ENCODE measurements at regions not wholly inside any gene's neighbourhood (a gene's known extent, or its start where the extent isn't known, plus 50 kb on each side); places are given as distances from the start of the nearest gene placed in this dataset.

- H3K27me3 ChIP-seq: no peaks in the 10 kb centered on the region
- TF ChIP-seq CTCF (IDR thresholded peaks at IDR 0.05) (no peak), POLR2A (IDR thresholded peaks at IDR 0.05) (no peak)
- H3K27ac ChIP-seq: no peak overlapping the region
- no peak overlapping the region for H3K4me3 ChIP-seq
- no peaks in the 10 kb centered on the region for H3K36me3 ChIP-seq
- DNase-seq: no peak
- no peaks in the 10 kb centered on the region for H3K4me1 ChIP-seq
- H3K9me3 ChIP-seq: no peaks in the 10 kb centered on the region
Observed at GRCh38 chr4:58961283-58961682, 1851.1 kb upstream of the IGFBP7 start.

- no peaks in the 10 kb centered on the region for H3K36me3 ChIP-seq
- no peaks in the 10 kb centered on the region for H3K4me1 ChIP-seq
- H3K27me3 ChIP-seq: no peaks in the 10 kb centered on the region
- no peak overlapping the region for H3K27ac ChIP-seq
- no peak overlapping the region for H3K4me3 ChIP-seq
- no peak for DNase-seq
- no peaks in the 10 kb centered on the region for H3K9me3 ChIP-seq
- TF ChIP-seq CTCF (IDR thresholded peaks at IDR 0.05) (no peak), POLR2A (IDR thresholded peaks at IDR 0.05) (no peak)
Observed at GRCh38 chr4:58961925-58962324, 1851.7 kb upstream of the IGFBP7 start.

- no peaks in the 10 kb centered on the region for H3K27me3 ChIP-seq
- H3K36me3 ChIP-seq: no peaks in the 10 kb centered on the region
- TF ChIP-seq CTCF (IDR thresholded peaks at IDR 0.05) (no peak), POLR2A (IDR thresholded peaks at IDR 0.05) (no peak)
- H3K9me3 ChIP-seq: no peaks in the 10 kb centered on the region
- H3K4me1 ChIP-seq: no peaks in the 10 kb centered on the region
- DNase-seq: no peak
- H3K4me3 ChIP-seq: no peak overlapping the region
- no peak overlapping the region for H3K27ac ChIP-seq
Observed at GRCh38 chr4:58962424-58962823, 1852.2 kb upstream of the IGFBP7 start.

GRCh38 chr4:58981828-58982227, 1871.6 kb upstream of the IGFBP7 start:
- Histone ChIP-seq H3K4me1 (no peaks in the 10 kb centered on the region), H3K4me3 (no peak overlapping the region), H3K27me3 (no peaks in the 10 kb centered on the region), H3K36me3 (no peaks in the 10 kb centered on the region), H3K27ac (no peak overlapping the region), H3K9me3 (no peaks in the 10 kb centered on the region)
- DNase-seq: no peak
- TF ChIP-seq POLR2A (IDR thresholded peaks at IDR 0.05): no peak
- no peak for TF ChIP-seq CTCF (IDR thresholded peaks at IDR 0.05)

GRCh38 chr4:58983887-58984286, 1873.7 kb upstream of the IGFBP7 start:
- Histone ChIP-seq H3K4me1 (no peaks in the 10 kb centered on the region), H3K27ac (no peak overlapping the region), H3K9me3 (no peaks in the 10 kb centered on the region), H3K4me3 (no peak overlapping the region), H3K36me3 (no peaks in the 10 kb centered on the region), H3K27me3 (no peaks in the 10 kb centered on the region)
- TF ChIP-seq POLR2A (IDR thresholded peaks at IDR 0.05) (no peak), CTCF (IDR thresholded peaks at IDR 0.05) (no peak)
- DNase-seq: no peak

GRCh38 chr4:59002148-59002547, 1892.0 kb upstream of the IGFBP7 start:
- DNase-seq: no peak
- H3K9me3 ChIP-seq: no peaks in the 10 kb centered on the region
- H3K4me3 ChIP-seq: no peak overlapping the region
- H3K36me3 ChIP-seq: no peaks in the 10 kb centered on the region
- no peaks in the 10 kb centered on the region for H3K4me1 ChIP-seq
- TF ChIP-seq POLR2A (IDR thresholded peaks at IDR 0.05) (no peak), CTCF (IDR thresholded peaks at IDR 0.05) (no peak)
- H3K27ac ChIP-seq: no peak overlapping the region
- H3K27me3 ChIP-seq: no peaks in the 10 kb centered on the region

Data from Peyer's patch (tissue), 4 donors.